OCI-LY3 (cell line): ENCODE measurements at regions not wholly inside any gene's neighbourhood (a gene's known extent, or its start where the extent isn't known, plus 50 kb on each side); places are given as distances from the start of the nearest gene placed in this dataset.

Source experiments
- CTCF ChIP-seq: fragments of 200-600, 300-600 bp; sonication (generic); IDR thresholded peaks from 2 replicates; pipeline ENCODE4 v1.5.1; 2014; ENCODE audit warnings: antibody characterized with exemption, low read length, low read depth
- EZH2phosphoT487 ChIP-seq: fragments of 200-600 bp; shearing (Covaris generic); IDR thresholded peaks from 2 replicates; pipeline ENCODE4 v1.6.1; 2018; ENCODE audit warnings: antibody characterized with exemption, mixed run types, low read depth

- TF ChIP-seq CTCF (no peak), EZH2phosphoT487 (no peak)
Measured at GRCh38 chr2:16067866-16068551, 127.7 kb downstream of the MYCN start.
